ENCODE measurements at regions not wholly inside any gene's neighbourhood (a gene's known extent, or its start where the extent isn't known, plus 50 kb on each side); places are given as distances from the start of the nearest gene placed in this dataset.

- TF ChIP-seq, protein P1, sequence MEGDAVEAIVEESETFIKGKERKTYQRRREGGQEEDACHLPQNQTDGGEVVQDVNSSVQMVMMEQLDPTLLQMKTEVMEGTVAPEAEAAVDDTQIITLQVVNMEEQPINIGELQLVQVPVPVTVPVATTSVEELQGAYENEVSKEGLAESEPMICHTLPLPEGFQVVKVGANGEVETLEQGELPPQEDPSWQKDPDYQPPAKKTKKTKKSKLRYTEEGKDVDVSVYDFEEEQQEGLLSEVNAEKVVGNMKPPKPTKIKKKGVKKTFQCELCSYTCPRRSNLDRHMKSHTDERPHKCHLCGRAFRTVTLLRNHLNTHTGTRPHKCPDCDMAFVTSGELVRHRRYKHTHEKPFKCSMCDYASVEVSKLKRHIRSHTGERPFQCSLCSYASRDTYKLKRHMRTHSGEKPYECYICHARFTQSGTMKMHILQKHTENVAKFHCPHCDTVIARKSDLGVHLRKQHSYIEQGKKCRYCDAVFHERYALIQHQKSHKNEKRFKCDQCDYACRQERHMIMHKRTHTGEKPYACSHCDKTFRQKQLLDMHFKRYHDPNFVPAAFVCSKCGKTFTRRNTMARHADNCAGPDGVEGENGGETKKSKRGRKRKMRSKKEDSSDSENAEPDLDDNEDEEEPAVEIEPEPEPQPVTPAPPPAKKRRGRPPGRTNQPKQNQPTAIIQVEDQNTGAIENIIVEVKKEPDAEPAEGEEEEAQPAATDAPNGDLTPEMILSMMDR (conservative IDR thresholded peaks at IDR 0.05), result no peak
- no peak for TF ChIP-seq ZFX (IDR thresholded peaks at IDR 0.05)
Observed at GRCh38 chr9:28101509-28101908, 528.2 kb upstream of the C9orf72 start.

All from C4-2B (cell line).